Calu3 (cell line): ENCODE measurements at regions not wholly inside any gene's neighbourhood (a gene's known extent, or its start where the extent isn't known, plus 50 kb on each side); places are given as distances from the start of the nearest gene placed in this dataset.

Experiments used
- BruUV-seq: library from RNA; stranded (reverse); fragments of 400-500 nt; replicated peaks from 2 replicates; lab custom pipeline; 2021; lab: Mats Ljungman, UMichigan
- CTCF ChIA-PET: fragments of 300-600 bp; sonication (Branson Sonifier 250); formaldehyde crosslinking; loops from one replicate; lab custom pipeline; 2022; ENCODE audit warnings: antibody characterized with exemption; lab: Charles Lee
- DNase-seq: peaks from one replicate; pipeline ENCODE4 v3.0.0; 2022
- H3K27ac Mint-ChIP-seq: one replicate; pipeline ENCODE4 v1.8.0; 2022; ENCODE audit warnings: mixed read lengths; ENCODE audit not compliant: unreplicated experiment
- H3K27me3 Mint-ChIP-seq: one replicate; pipeline ENCODE4 v1.8.0; 2022; ENCODE audit warnings: mixed read lengths; ENCODE audit not compliant: unreplicated experiment
- H3K36me3 Mint-ChIP-seq: one replicate; pipeline ENCODE4 v1.8.0; 2022; ENCODE audit warnings: mild to moderate bottlenecking, moderate library complexity, mixed read lengths; ENCODE audit not compliant: insufficient read depth, unreplicated experiment
- H3K4me1 Mint-ChIP-seq: one replicate; pipeline ENCODE4 v1.8.0; 2022; ENCODE audit warnings: mild to moderate bottlenecking, low read depth, mixed read lengths; ENCODE audit not compliant: unreplicated experiment
- H3K4me3 Mint-ChIP-seq: one replicate; pipeline ENCODE4 v1.8.0; 2022; ENCODE audit warnings: mild to moderate bottlenecking, low read depth, moderate library complexity, mixed read lengths; ENCODE audit not compliant: unreplicated experiment
- H3K9me3 Mint-ChIP-seq: one replicate; pipeline ENCODE4 v1.8.0; 2022; ENCODE audit warnings: low read depth, mixed read lengths; ENCODE audit not compliant: unreplicated experiment
- intact Hi-C: fragments of 100-400 bp; cut with micrococcal nuclease; formaldehyde crosslinking; loops from one replicate; pipeline ENCODE4 v1.10.0; 2022; ENCODE audit not compliant: unreplicated experiment
- TF ChIP-seq, protein P1 (sequence below): fragments of 200-600 bp; IDR thresholded peaks from one replicate; pipeline ENCODE4 v1.8.0; 2022; ENCODE audit warnings: antibody characterized with exemption; ENCODE audit not compliant: unreplicated experiment

DNA sequence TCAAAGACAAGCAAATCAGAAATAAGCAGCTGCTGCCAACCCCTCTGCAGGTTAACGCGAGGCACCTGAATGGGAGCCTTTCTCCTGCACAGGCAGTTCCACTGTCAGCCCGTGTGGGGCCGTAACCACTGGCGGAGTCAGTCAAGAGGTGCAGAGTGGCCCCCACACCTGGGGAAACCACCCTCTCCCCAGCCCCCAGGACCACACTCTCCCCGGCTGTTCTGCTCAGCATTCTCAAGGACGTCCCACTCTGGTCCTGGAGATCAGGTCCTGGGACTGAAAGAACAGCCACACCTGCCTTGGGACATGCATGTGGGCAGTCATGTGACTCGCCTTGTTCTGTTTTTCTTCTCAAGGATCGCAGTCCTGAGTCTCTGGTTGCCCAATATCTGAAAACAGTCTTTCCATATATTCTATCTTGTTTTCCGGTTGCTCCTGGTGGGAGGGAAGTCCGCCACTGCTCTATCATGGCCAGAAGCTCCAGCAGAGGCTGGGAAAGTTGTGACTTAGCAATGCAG is 252.5 kb downstream of the PTPRU start:
- TF ChIP-seq, protein P1, sequence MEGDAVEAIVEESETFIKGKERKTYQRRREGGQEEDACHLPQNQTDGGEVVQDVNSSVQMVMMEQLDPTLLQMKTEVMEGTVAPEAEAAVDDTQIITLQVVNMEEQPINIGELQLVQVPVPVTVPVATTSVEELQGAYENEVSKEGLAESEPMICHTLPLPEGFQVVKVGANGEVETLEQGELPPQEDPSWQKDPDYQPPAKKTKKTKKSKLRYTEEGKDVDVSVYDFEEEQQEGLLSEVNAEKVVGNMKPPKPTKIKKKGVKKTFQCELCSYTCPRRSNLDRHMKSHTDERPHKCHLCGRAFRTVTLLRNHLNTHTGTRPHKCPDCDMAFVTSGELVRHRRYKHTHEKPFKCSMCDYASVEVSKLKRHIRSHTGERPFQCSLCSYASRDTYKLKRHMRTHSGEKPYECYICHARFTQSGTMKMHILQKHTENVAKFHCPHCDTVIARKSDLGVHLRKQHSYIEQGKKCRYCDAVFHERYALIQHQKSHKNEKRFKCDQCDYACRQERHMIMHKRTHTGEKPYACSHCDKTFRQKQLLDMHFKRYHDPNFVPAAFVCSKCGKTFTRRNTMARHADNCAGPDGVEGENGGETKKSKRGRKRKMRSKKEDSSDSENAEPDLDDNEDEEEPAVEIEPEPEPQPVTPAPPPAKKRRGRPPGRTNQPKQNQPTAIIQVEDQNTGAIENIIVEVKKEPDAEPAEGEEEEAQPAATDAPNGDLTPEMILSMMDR: no peak
- intact Hi-C loops: no loop called here
- Mint-ChIP-seq H3K4me1 (no peaks in the 10 kb centered on the region), H3K9me3 (no peaks in the 10 kb centered on the region), H3K4me3 (no peak overlapping the region), H3K27ac (no peak overlapping the region), H3K36me3 (no peaks in the 10 kb centered on the region), H3K27me3 (peaks cover 64% of the 10 kb centered on the region)
- no peak for DNase-seq
- no TSS peak for BruUV-seq
- CTCF ChIA-PET: interaction anchor here (0.6 kb wide), 1 partner anchor 1082 kb away, joined by 3 read pairs; no protein-coding TSS in a partner anchor

DNA sequence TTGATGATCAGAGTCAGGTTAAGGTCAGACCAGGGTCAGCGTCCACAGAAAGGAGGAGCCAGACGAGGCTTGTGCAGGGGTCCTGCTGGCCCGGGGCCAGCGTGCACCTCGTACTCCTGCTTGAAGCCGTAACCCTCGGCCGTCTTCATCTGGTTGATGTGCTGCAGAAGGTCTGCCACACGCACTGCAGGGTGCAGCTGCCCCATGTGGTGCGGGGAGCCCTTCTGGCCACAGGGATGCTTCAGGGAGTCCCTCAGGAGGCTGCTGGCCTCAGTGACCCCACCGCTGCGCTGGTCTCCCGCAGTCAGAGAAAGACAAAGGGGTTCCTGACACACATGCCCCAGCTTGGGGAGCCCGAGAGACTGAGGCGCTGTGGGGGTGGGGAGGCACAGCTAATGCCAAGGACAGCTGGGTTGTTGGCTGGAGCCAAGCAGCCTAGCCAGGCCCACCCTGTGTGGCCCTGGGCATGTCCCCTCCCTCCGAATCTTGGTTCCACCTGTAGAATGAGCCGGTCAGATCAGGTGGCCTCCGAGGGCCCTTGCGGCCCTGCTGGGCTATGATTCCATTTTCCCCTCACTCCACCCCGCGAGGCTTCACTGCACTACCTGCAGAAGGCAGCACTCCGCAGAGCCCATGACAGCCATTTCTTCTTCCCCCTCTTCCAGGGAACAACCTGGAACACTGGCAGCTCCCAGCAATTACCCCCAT is 251.9 kb downstream of the PTPRU start:
- intact Hi-C loops: no loop called here
- no peaks in the 10 kb centered on the region for H3K4me1 Mint-ChIP-seq
- no peak for DNase-seq
- no peak overlapping the region for H3K4me3 Mint-ChIP-seq
- TF ChIP-seq, protein P1: no peak
- H3K9me3 Mint-ChIP-seq: no peaks in the 10 kb centered on the region
- peaks cover 70% of the 10 kb centered on the region for H3K27me3 Mint-ChIP-seq
- H3K27ac Mint-ChIP-seq: no peak overlapping the region
- BruUV-seq: no TSS peak
- no peaks in the 10 kb centered on the region for H3K36me3 Mint-ChIP-seq
- CTCF ChIA-PET: no interaction called here

DNA sequence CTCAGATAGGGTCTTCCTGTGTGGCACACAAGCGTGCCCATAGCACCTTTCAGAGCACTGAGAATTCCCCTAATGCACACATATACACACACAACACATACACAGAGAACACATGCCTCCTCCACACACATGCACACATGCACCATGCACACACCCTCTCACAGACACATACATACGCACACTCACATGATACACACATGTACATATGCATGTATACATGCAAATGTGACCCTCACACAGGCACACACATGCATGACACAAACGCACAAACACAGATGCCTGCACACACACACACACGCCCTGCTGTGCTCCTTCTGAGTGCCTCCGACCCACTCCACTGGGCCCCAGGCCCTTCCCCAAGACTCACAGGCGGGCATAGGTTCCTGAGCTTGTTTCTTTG is 251.0 kb downstream of the PTPRU start:
- H3K27ac Mint-ChIP-seq: no peak overlapping the region
- peaks cover 80% of the 10 kb centered on the region for H3K27me3 Mint-ChIP-seq
- TF ChIP-seq, protein P1: no peak
- no peaks in the 10 kb centered on the region for H3K4me1 Mint-ChIP-seq
- H3K36me3 Mint-ChIP-seq: no peaks in the 10 kb centered on the region
- CTCF ChIA-PET: no interaction called here
- H3K9me3 Mint-ChIP-seq: no peaks in the 10 kb centered on the region
- intact Hi-C loops: no loop called here
- no TSS peak for BruUV-seq
- DNase-seq: no peak
- no peak overlapping the region for H3K4me3 Mint-ChIP-seq

DNA sequence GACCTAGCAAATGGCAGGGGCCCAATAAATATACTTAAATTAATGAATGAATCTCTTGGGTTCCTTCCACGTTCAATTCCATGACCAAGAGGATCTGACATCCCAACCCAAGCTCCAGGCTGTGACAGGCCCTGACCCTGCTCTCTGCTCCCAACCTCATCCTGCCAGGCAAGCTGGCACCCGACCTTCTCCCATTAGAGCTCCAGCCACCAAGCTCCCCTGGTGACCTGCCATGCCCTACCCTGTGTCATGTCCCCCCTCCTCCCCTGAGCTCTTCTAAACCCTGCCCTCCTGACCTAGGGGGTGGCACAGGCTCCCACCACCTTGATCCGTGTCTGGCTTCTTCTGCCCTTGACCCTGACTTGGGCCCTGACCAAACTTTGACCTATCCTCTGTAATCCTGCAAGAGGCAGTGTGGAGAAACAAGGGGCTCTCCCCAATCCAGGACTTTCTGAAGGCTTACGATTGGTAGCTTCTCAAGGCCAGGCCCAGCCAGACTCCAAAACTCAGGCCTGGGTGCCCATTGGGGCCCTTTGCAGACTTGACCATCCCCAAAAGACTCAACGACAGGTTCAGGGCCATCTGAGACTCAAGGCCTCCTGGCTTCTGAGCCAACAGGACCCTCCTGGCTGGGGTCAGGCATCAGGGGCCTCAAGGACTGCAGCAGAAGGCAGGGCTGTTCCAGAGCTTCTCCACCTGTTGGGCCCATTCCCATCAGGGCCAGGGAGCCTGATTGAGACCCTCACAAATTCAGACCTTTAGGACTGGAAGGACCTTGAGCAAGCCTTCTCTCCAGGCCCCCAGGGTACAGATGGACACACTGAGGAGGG is 249.0 kb downstream of the PTPRU start:
- Mint-ChIP-seq H3K9me3 (no peaks in the 10 kb centered on the region), H3K4me3 (no peak overlapping the region), H3K36me3 (no peaks in the 10 kb centered on the region), H3K27ac (no peak overlapping the region), H3K27me3 (peaks cover 89% of the 10 kb centered on the region), H3K4me1 (no peaks in the 10 kb centered on the region)
- intact Hi-C loops: no loop called here
- DNase-seq: no peak
- BruUV-seq: no TSS peak
- CTCF ChIA-PET: no interaction called here
- TF ChIP-seq, protein P1: no peak
